HG02588 (cell line): ENCODE measurements at regions not wholly inside any gene's neighbourhood (a gene's known extent, or its start where the extent isn't known, plus 50 kb on each side); places are given as distances from the start of the nearest gene placed in this dataset.

Source experiments
- ATAC-seq: cut with Tn5 transposase; IDR thresholded peaks from one replicate; pipeline ENCODE4 v1.9.1; 2021; ENCODE audit warnings: mild to moderate bottlenecking, moderate library complexity; ENCODE audit not compliant: unreplicated experiment

- ATAC-seq = no peak
Measured at GRCh38 chr6:147806697-147807096, 298.2 kb downstream of the SAMD5 start.

GRCh38 chr6:147808640-147809039 lies 300.1 kb downstream of the SAMD5 start:
- no peak for ATAC-seq

GRCh38 chr6:147811913-147812629 lies 303.6 kb downstream of the SAMD5 start:
- no peak for ATAC-seq

GRCh38 chr6:147817042-147817689 lies 308.7 kb downstream of the SAMD5 start:
- ATAC-seq = no peak

- ATAC-seq = no peak
Measured at GRCh38 chr6:147820520-147820919, 312.0 kb downstream of the SAMD5 start.

- ATAC-seq = no peak
Measured at GRCh38 chr6:147821295-147821897, 312.9 kb downstream of the SAMD5 start.

GRCh38 chr6:147823936-147824335 lies 315.4 kb downstream of the SAMD5 start:
- no peak for ATAC-seq

- no peak for ATAC-seq
Measured at GRCh38 chr6:147825848-147826247, 317.4 kb downstream of the SAMD5 start.

- no peak for ATAC-seq
Measured at GRCh38 chr6:147826698-147827097, 318.2 kb downstream of the SAMD5 start.

GRCh38 chr6:147829418-147829817 lies 320.9 kb downstream of the SAMD5 start:
- no peak for ATAC-seq

- no peak for ATAC-seq
Measured at GRCh38 chr6:147829835-147830234, 321.3 kb downstream of the SAMD5 start.

- ATAC-seq = no peak
Measured at GRCh38 chr6:147831356-147831755, 322.9 kb downstream of the SAMD5 start.

GRCh38 chr6:147833607-147834006 lies 325.1 kb downstream of the SAMD5 start:
- ATAC-seq = no peak

GRCh38 chr6:147834084-147834776 lies 325.7 kb downstream of the SAMD5 start:
- no peak for ATAC-seq

- no peak for ATAC-seq
Measured at GRCh38 chr6:147837540-147837939, 329.1 kb downstream of the SAMD5 start.

GRCh38 chr6:147839708-147840610 lies 331.5 kb downstream of the SAMD5 start:
- ATAC-seq = no peak

- ATAC-seq = no peak
Measured at GRCh38 chr6:147841547-147842148, 333.2 kb downstream of the SAMD5 start.

- ATAC-seq = no peak
Measured at GRCh38 chr6:147849401-147850330, 341.2 kb downstream of the SAMD5 start.

GRCh38 chr6:147852772-147853171 lies 344.3 kb downstream of the SAMD5 start:
- no peak for ATAC-seq
